ENCODE measurements at regions not wholly inside any gene's neighbourhood (a gene's known extent, or its start where the extent isn't known, plus 50 kb on each side); places are given as distances from the start of the nearest gene placed in this dataset.

GRCh38 chr5:77853353-77853907 is 77.3 kb upstream of the TBCA start:
- Histone ChIP-seq H3K27me3 (ENCODE audit: control insufficient read depth, insufficient read depth, low read length) (peaks cover 6% of the 10 kb centered on the region), H3K9me1 (ENCODE audit: insufficient read depth, low read length) (peaks cover 7% of the 10 kb centered on the region), H3K4me3 (ENCODE audit: insufficient read depth, low read depth, low read length) (no peak overlapping the region), H4K20me1 (ENCODE audit: insufficient read depth, low read length) (no peaks in the 10 kb centered on the region), H4K91ac (ENCODE audit: insufficient read depth, low read depth, low read length) (no peak overlapping the region), H2BK20ac (ENCODE audit: low read depth, low read length) (no peak overlapping the region), H2BK15ac (ENCODE audit: low read depth, low read length) (no peak overlapping the region), H2AFZ (replicated peaks; ENCODE audit: low read length, poor library complexity) (no peak overlapping the region), H3K79me1 (ENCODE audit: low read depth in 1 of 2, low read length in 2 of 2) (no peaks in the 10 kb centered on the region), H3K4me1 (ENCODE audit: control insufficient read depth, insufficient read depth, low read length) (peaks cover 2% of the 10 kb centered on the region; the same call in 1 of the 2 replicates), H3K4me2 (ENCODE audit: low read depth, low read length) (no peak overlapping the region), H3K4ac (ENCODE audit: low read depth, low read length) (no peak overlapping the region), H2AK9ac (replicated peaks; ENCODE audit: low read depth, low read length, poor library complexity) (no peak overlapping the region), H3K9me3 (ENCODE audit: control insufficient read depth, insufficient read depth, low read length) (no peaks in the 10 kb centered on the region), H3K14ac (replicated peaks; ENCODE audit: low read depth, low read length) (no peak overlapping the region), H3K36me3 (ENCODE audit: control insufficient read depth, insufficient read depth, low read length) (no peaks in the 10 kb centered on the region), H3K27ac (ENCODE audit: insufficient read depth, low read length) (no peak overlapping the region), H3K23ac (ENCODE audit: low read depth, low read length) (no peak overlapping the region), H2AK5ac (ENCODE audit: low read depth, low read length) (no peak overlapping the region), H4K8ac (ENCODE audit: low read depth in 2 of 2, low read length in 2 of 2) (no peak overlapping the region), H4K5ac (ENCODE audit: low read depth, low read length) (no peak overlapping the region), H2BK120ac (ENCODE audit: low read depth, low read length) (no peak overlapping the region), H3K9ac (ENCODE audit: low read depth, low read length) (no peak overlapping the region), H3K18ac (ENCODE audit: low read depth, low read length) (no peak overlapping the region), H3K56ac (ENCODE audit: extremely low read depth, insufficient read depth, low read length) (no peak overlapping the region), H2BK5ac (ENCODE audit: low read depth, low read length, poor library complexity, severe bottlenecking) (no peak overlapping the region)
- ATAC-seq (ENCODE audit: low read depth) (no peak), DNase-seq (no peak)
- WGBS, 2 experiments (ENCODE audit: extremely low coverage in 2 of 2, insufficient read length in 1 of 2): no CpG with 5 or more reads among the region's 2 CpGs
- intact Hi-C loops (cut with micrococcal nuclease): no loop called here
- dilution Hi-C loops (cut with HindIII; ENCODE audit: low sequenced_read_pairs, unreplicated experiment): no loop called here
- TF ChIP-seq NFE2L2 (IDR thresholded peaks at IDR 0.05; ENCODE audit: low read depth, low read length) (no peak), MAFK (IDR thresholded peaks at IDR 0.05; ENCODE audit: low read depth, low read length) (no peak), RAD21 (IDR thresholded peaks at IDR 0.05; ENCODE audit: low read length) (no peak), USF2 (IDR thresholded peaks at IDR 0.05; ENCODE audit: low read depth, low read length) (no peak), CTCF (conservative IDR thresholded peaks at IDR 0.05; ENCODE audit: low read depth, low read length) (no peak), RCOR1 (IDR thresholded peaks at IDR 0.05; ENCODE audit: insufficient replicate concordance, low read length) (no peak), MXI1 (IDR thresholded peaks at IDR 0.05; ENCODE audit: borderline replicate concordance, low read depth, low read length) (no peak), BHLHE40 (IDR thresholded peaks at IDR 0.05; ENCODE audit: low read depth, low read length) (no peak), FOS (IDR thresholded peaks at IDR 0.05; ENCODE audit: low read depth, low read length) (no peak), CHD1 (IDR thresholded peaks at IDR 0.05; ENCODE audit: low read depth, low read length) (no peak), MAZ (IDR thresholded peaks at IDR 0.05; ENCODE audit: borderline replicate concordance, low read depth, low read length) (no peak), SMC3 (IDR thresholded peaks at IDR 0.05; ENCODE audit: low read depth, low read length) (no peak)
- BruUV-seq (replicated peaks): no TSS peak
- POLR2A ChIA-PET (ENCODE audit: unreplicated experiment): no interaction called here
- CTCF ChIA-PET: no interaction called here
- in situ Hi-C loops (cut with MboI; ENCODE audit: low sequenced_read_pairs): no loop called here

Data from IMR-90 (cell line).